Sigmoid colon (tissue), 4 donors: ENCODE measurements at regions not wholly inside any gene's neighbourhood (a gene's known extent, or its start where the extent isn't known, plus 50 kb on each side); places are given as distances from the start of the nearest gene placed in this dataset.

ENCODE experiments used
- CTCF ChIP-seq, 4 experiments: fragments of 450-650 bp in 3 of 4; fragments of 200-600 bp in 1 of 4; IDR thresholded peaks; one replicate each; pipeline ENCODE4 v1.5.1; 2016 to 2019; ENCODE audit warnings: antibody characterized with exemption in 4 of 4, mild to moderate bottlenecking in 3 of 4, moderate library complexity in 2 of 4
- EP300 ChIP-seq, 4 donors: sonication (generic); formaldehyde crosslinking; IDR thresholded peaks; one replicate each; pipeline ENCODE4 v1.6.1; 2017; ENCODE audit warnings: antibody characterized with exemption in 4 of 4
- POLR2A ChIP-seq, 2 donors: fragments of 450-650 bp; IDR thresholded peaks; one replicate each; pipeline ENCODE4 v1.6.1; 2016; ENCODE audit warnings: antibody characterized with exemption in 2 of 2, mild to moderate bottlenecking in 2 of 2, moderate library complexity in 2 of 2
- POLR2AphosphoS5 ChIP-seq, 4 donors: sonication (generic); formaldehyde crosslinking; IDR thresholded peaks; one replicate each; pipeline ENCODE4 v1.6.1; 2017; ENCODE audit warnings: antibody characterized with exemption in 4 of 4

GRCh38 chr4:4606321-4606720 lies 64.5 kb upstream of the STX18 start:
- TF ChIP-seq POLR2A (IDR thresholded peaks at IDR 0.05) (no peak), CTCF (IDR thresholded peaks at IDR 0.05) (no peak), POLR2AphosphoS5 (IDR thresholded peaks at IDR 0.05) (no peak), EP300 (IDR thresholded peaks at IDR 0.05) (no peak)
